HCT116 (cell line): ENCODE measurements at regions not wholly inside any gene's neighbourhood (a gene's known extent, or its start where the extent isn't known, plus 50 kb on each side); places are given as distances from the start of the nearest gene placed in this dataset.

Experiments
- ATAC-seq: fragments of 200-7000 bp; cut with Tn5 transposase; 2 replicates; pipeline ENCODE4 v1.9.1; 2020; ENCODE audit warnings: mild to moderate bottlenecking, moderate library complexity
- BruUV-seq: library from RNA; stranded (reverse); fragments of 400-500 nt; replicated peaks from 2 replicates; lab custom pipeline; 2021; lab: Mats Ljungman, UMichigan
- CTCF ChIA-PET: fragments of 300-600 bp; sonication (Branson Sonifier 250); formaldehyde crosslinking; loops from one replicate; lab custom pipeline; 2021; ENCODE audit warnings: antibody characterized with exemption; lab: Charles Lee
- POLR2A ChIA-PET: fragments of 300-600, 350-600 bp; sonication (Branson Sonifier 250); formaldehyde crosslinking; loops from one replicate; lab custom pipeline; 2021; ENCODE audit warnings: antibody characterized with exemption; lab: Charles Lee
- RAD21 ChIA-PET, 2 experiments: fragments of 300-600 bp; sonication (Branson Sonifier 250); formaldehyde crosslinking; loops; one replicate each; lab custom pipeline; 2023; ENCODE audit warnings: low total read pairs in 2 of 2; ENCODE audit not compliant: uncharacterized antibody in 2 of 2, unreplicated experiment in 2 of 2, low non-redundant PET in 1 of 2; lab: Charles Lee
- DNase-seq: peaks from one replicate; pipeline ENCODE4 v3.0.0-alpha.2; 2010; ENCODE audit warnings: low read depth, low spot score
- H2AFZ ChIP-seq: fragments of 200-600 bp; shearing (Covaris generic), sonication (generic); 2 replicates; pipeline ENCODE4 v1.6.1; 2017; ENCODE audit warnings: low read depth, mixed run types, mixed read lengths, antibody characterized with exemption, low read length; ENCODE audit not compliant: poor library complexity, severe bottlenecking
- H3K27ac ChIP-seq: 2 replicates; pipeline ENCODE4 v1.5.1; 2012; ENCODE audit warnings: low read depth, low read length
- H3K27me3 ChIP-seq: fragments of 200-600 bp; sonication (generic); 2 replicates; pipeline ENCODE4 v1.6.1; 2016; ENCODE audit warnings: mixed run types, low read length, mixed read lengths; ENCODE audit not compliant: insufficient read depth
- H3K36me3 ChIP-seq, 2 experiments: fragments of 200-500 bp in 1 of 2; fragments of 200-600 bp in 1 of 2; sonication (Bioruptor generic) in 1 of 2; sonication (generic) in 1 of 2; 2 replicates each; pipeline versions ENCODE4 v1.5.1 to v1.6.1; 2014 to 2016; ENCODE audit warnings: low read length in 2 of 2, inconsistent platforms in 1 of 2, mixed read lengths in 1 of 2, mixed run types in 1 of 2; ENCODE audit not compliant: insufficient read depth in 2 of 2, control insufficient read depth in 1 of 2
- H3K4me1 ChIP-seq, 2 experiments: fragments of 200-600 bp in 1 of 2; sonication (generic) in 1 of 2; 2 replicates each; pipeline versions ENCODE4 v1.5.1 to v1.6.1; 2012 to 2017; ENCODE audit warnings: low read length in 2 of 2, inconsistent platforms in 1 of 2, mild to moderate bottlenecking in 1 of 2, mixed read lengths in 1 of 2, mixed run types in 1 of 2, moderate library complexity in 1 of 2; ENCODE audit not compliant: insufficient read depth in 2 of 2, control insufficient read depth in 1 of 2
- H3K4me2 ChIP-seq: fragments of 200-600 bp; sonication (generic); 2 replicates; pipeline ENCODE4 v1.6.1; 2017; ENCODE audit warnings: mixed run types, low read length, mixed read lengths
- H3K4me3 ChIP-seq, 2 experiments: fragments of 200-600 bp in 1 of 2; sonication (generic) in 1 of 2; replicated peaks in 1 of 2; 2 replicates each; pipeline ENCODE4 v1.5.1; 2011 to 2016; ENCODE audit warnings: low read length in 2 of 2, control low read depth in 1 of 2, low read depth in 1 of 2, mild to moderate bottlenecking in 1 of 2, mixed read lengths in 1 of 2, mixed run types in 1 of 2
- H3K79me2 ChIP-seq: fragments of 200-600 bp; sonication (generic); 2 replicates; pipeline ENCODE4 v1.6.1; 2017; ENCODE audit warnings: mild to moderate bottlenecking, mixed run types, low read length, moderate library complexity, mixed read lengths; ENCODE audit not compliant: insufficient read depth
- H3K9ac ChIP-seq: fragments of 200-600 bp; sonication (generic); 2 replicates; pipeline ENCODE4 v1.6.1; 2016; ENCODE audit warnings: low read length, mixed read lengths
- H3K9me2 ChIP-seq: fragments of 200-600 bp; sonication (generic), shearing (Covaris generic); 2 replicates; pipeline ENCODE4 v1.6.1; 2017; ENCODE audit warnings: mixed run types, mild to moderate bottlenecking, moderate library complexity; ENCODE audit not compliant: insufficient read depth
- H3K9me3 ChIP-seq, 2 experiments: fragments of 200-500 bp in 1 of 2; fragments of 200-600 bp in 1 of 2; sonication (Bioruptor generic) in 1 of 2; sonication (generic) in 1 of 2; 2 replicates each; pipeline ENCODE4 v1.6.1; 2014 to 2017; ENCODE audit warnings: low read length in 2 of 2, mixed read lengths in 2 of 2, inconsistent platforms in 1 of 2, low read depth in 1 of 2, mild to moderate bottlenecking in 1 of 2, mixed run types in 1 of 2, moderate library complexity in 1 of 2; ENCODE audit not compliant: control insufficient read depth in 1 of 2, insufficient read depth in 1 of 2
- H4K20me1 ChIP-seq: fragments of 200-600 bp; sonication (generic), shearing (Covaris generic); 2 replicates; pipeline ENCODE4 v1.6.1; 2017; ENCODE audit warnings: mixed run types, mild to moderate bottlenecking, moderate library complexity; ENCODE audit not compliant: insufficient read depth
- CBX3 ChIP-seq: IDR thresholded peaks from 2 replicates; pipeline ENCODE4 v1.6.1; 2012; ENCODE audit warnings: low read depth
- CEBPB ChIP-seq: IDR thresholded peaks from 2 replicates; pipeline ENCODE4 v1.6.1; 2012; ENCODE audit warnings: low read depth
- EZH2phosphoT487 ChIP-seq: fragments of 200-600 bp; IDR thresholded peaks from 2 replicates; pipeline ENCODE4 v1.6.1; 2018; ENCODE audit warnings: antibody characterized with exemption, borderline replicate concordance
- FOSL1 ChIP-seq: IDR thresholded peaks from 2 replicates; pipeline ENCODE4 v1.6.1; 2012; ENCODE audit warnings: low read depth
- POLR2A ChIP-seq: IDR thresholded peaks from 2 replicates; pipeline ENCODE4 v1.7.0; 2011; ENCODE audit warnings: borderline replicate concordance; ENCODE audit not compliant: insufficient read depth, insufficient read length; ENCODE audit errors: extremely low read depth
- POLR2AphosphoS5 ChIP-seq: IDR thresholded peaks from 2 replicates; pipeline ENCODE4 v1.6.1; 2011; ENCODE audit warnings: mild to moderate bottlenecking, low read depth, low read length, moderate library complexity
- RAD21 ChIP-seq: IDR thresholded peaks from 2 replicates; pipeline ENCODE4 v1.6.1; 2012; ENCODE audit warnings: low read depth, mild to moderate bottlenecking
- SIN3A ChIP-seq: IDR thresholded peaks from 2 replicates; pipeline ENCODE4 v1.6.1; 2012; ENCODE audit warnings: low read depth
- TCF7L2 ChIP-seq: IDR thresholded peaks from 2 replicates; pipeline ENCODE4 v1.7.0; 2011; ENCODE audit warnings: borderline replicate concordance, inconsistent platforms; ENCODE audit not compliant: insufficient read depth, insufficient read length; ENCODE audit errors: extremely low read depth
- YY1 ChIP-seq: IDR thresholded peaks from 2 replicates; pipeline ENCODE4 v1.6.1; 2011; ENCODE audit warnings: low read length, low read depth, moderate library complexity, mild to moderate bottlenecking; ENCODE audit not compliant: insufficient replicate concordance; ENCODE audit errors: extremely low read depth
- ZNF274 ChIP-seq: fragments of 200-500 bp; sonication (Bioruptor generic); IDR thresholded peaks from 2 replicates; pipeline ENCODE4 v1.6.1; 2014; ENCODE audit warnings: mild to moderate bottlenecking, low read depth, low read length, inconsistent platforms
- intact Hi-C: fragments of 100-400 bp; cut with micrococcal nuclease; formaldehyde crosslinking; loops from 2 replicates; pipeline ENCODE4 v1.10.0; 2022
- TF ChIP-seq, protein P1 (sequence below): IDR thresholded peaks from 2 replicates; pipeline ENCODE4 v1.6.1; 2012; ENCODE audit warnings: low read depth
- TF ChIP-seq, protein P2 (sequence below): IDR thresholded peaks from 2 replicates; pipeline ENCODE4 v1.6.1; 2012

DNA sequence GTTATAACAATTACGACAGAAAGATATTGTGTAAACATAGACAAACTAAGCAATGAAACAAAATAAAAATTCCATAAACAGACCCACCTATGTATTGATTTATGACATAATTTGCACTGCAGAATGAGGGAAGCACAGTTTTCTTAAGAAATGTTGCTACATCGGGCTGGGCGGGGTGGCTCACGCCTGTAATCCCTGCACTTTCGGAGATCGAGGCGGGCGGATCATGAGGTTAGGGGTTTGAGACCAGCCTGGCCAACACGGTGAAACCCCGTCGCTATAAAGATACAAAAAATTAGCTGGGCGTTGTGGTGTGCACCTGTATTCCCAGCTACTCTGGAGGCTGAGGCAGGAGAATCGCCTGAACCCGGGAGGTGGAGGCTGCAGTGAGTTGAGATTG is 1344.4 kb upstream of the WWC1 start:
- Histone ChIP-seq H3K9me2 (no peaks in the 10 kb centered on the region), H3K4me2 (no peak overlapping the region), H3K4me1 (no peaks in the 10 kb centered on the region), H3K27me3 (no peaks in the 10 kb centered on the region), H3K36me3 (no peaks in the 10 kb centered on the region), H3K79me2 (no peaks in the 10 kb centered on the region), H4K20me1 (no peaks in the 10 kb centered on the region), H3K27ac (no peak overlapping the region), H3K9me3 (peaks cover 0 to 15% of the 10 kb centered on the region in 2 experiments; a peak in 3 of 4 replicates), H3K4me3 (no peak overlapping the region), H2AFZ (no peak overlapping the region), H3K9ac (no peak overlapping the region)
- ATAC-seq (no peak), DNase-seq (no peak)
- TF ChIP-seq, protein P1, sequence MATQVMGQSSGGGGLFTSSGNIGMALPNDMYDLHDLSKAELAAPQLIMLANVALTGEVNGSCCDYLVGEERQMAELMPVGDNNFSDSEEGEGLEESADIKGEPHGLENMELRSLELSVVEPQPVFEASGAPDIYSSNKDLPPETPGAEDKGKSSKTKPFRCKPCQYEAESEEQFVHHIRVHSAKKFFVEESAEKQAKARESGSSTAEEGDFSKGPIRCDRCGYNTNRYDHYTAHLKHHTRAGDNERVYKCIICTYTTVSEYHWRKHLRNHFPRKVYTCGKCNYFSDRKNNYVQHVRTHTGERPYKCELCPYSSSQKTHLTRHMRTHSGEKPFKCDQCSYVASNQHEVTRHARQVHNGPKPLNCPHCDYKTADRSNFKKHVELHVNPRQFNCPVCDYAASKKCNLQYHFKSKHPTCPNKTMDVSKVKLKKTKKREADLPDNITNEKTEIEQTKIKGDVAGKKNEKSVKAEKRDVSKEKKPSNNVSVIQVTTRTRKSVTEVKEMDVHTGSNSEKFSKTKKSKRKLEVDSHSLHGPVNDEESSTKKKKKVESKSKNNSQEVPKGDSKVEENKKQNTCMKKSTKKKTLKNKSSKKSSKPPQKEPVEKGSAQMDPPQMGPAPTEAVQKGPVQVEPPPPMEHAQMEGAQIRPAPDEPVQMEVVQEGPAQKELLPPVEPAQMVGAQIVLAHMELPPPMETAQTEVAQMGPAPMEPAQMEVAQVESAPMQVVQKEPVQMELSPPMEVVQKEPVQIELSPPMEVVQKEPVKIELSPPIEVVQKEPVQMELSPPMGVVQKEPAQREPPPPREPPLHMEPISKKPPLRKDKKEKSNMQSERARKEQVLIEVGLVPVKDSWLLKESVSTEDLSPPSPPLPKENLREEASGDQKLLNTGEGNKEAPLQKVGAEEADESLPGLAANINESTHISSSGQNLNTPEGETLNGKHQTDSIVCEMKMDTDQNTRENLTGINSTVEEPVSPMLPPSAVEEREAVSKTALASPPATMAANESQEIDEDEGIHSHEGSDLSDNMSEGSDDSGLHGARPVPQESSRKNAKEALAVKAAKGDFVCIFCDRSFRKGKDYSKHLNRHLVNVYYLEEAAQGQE, result no peak
- no peak for TF ChIP-seq RAD21
- ChIA-PET POLR2A (no interaction called here), RAD21 (no interaction called here), CTCF (no interaction called here)
- BruUV-seq, result no TSS peak
- intact Hi-C loops, result no loop called here

DNA sequence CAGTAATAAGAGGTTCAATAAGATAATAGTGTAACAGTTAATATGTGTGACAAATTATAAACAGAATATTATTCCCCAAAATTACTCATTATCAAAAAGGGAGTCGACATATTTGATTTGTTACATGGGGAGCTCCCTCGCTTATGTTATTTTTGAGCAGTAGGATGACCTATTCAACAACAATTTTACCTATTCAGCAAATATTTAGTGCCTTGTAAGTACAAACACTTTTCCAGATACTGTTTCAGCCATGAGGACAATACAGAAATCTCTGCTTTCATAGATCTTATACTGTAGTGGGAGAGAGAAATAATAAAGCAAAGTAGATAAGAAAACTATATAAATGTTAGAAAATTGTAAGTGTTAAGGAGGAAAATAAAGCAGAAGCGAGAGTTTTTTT is 1342.8 kb upstream of the WWC1 start:
- ATAC-seq, result no peak
- Histone ChIP-seq H3K36me3 (no peaks in the 10 kb centered on the region), H3K27ac (no peak overlapping the region), H3K9ac (no peak overlapping the region), H3K4me2 (no peak overlapping the region), H3K4me1 (no peaks in the 10 kb centered on the region), H3K79me2 (no peaks in the 10 kb centered on the region), H4K20me1 (no peaks in the 10 kb centered on the region), H3K4me3 (no peak overlapping the region), H3K27me3 (no peaks in the 10 kb centered on the region), H2AFZ (no peak overlapping the region), H3K9me3 (peaks cover 4 to 14% of the 10 kb centered on the region in 2 experiments; a peak in 2 of 4 replicates), H3K9me2 (no peaks in the 10 kb centered on the region)
- CTCF ChIA-PET, result no interaction called here
- POLR2A ChIA-PET, result no interaction called here
- DNase-seq, result no peak
- no TSS peak for BruUV-seq
- RAD21 ChIA-PET, result no interaction called here
- intact Hi-C loops, result no loop called here
- no peak for TF ChIP-seq CEBPB
- no peak for TF ChIP-seq SIN3A
- TF ChIP-seq TCF7L2, result no peak
- TF ChIP-seq POLR2AphosphoS5, result no peak
- TF ChIP-seq RAD21, result no peak
- TF ChIP-seq CBX3, result no peak
- TF ChIP-seq FOSL1, result no peak
- no peak for TF ChIP-seq POLR2A
- TF ChIP-seq EZH2phosphoT487, result no peak
- TF ChIP-seq, protein P2, sequence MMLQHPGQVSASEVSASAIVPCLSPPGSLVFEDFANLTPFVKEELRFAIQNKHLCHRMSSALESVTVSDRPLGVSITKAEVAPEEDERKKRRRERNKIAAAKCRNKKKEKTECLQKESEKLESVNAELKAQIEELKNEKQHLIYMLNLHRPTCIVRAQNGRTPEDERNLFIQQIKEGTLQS, result no peak
- TF ChIP-seq YY1, result no peak
- TF ChIP-seq, protein P1, result no peak
- no peak for TF ChIP-seq ZNF274
